HG03097 (cell line): ENCODE measurements at regions not wholly inside any gene's neighbourhood (a gene's known extent, or its start where the extent isn't known, plus 50 kb on each side); places are given as distances from the start of the nearest gene placed in this dataset.

ENCODE experiments used
- ATAC-seq: cut with Tn5 transposase; IDR thresholded peaks from one replicate; pipeline ENCODE4 v1.9.1; 2021; ENCODE audit not compliant: unreplicated experiment, low FRiP score

GRCh38 chr3:13266005-13266404 lies 154.1 kb downstream of the NUP210 start:
- ATAC-seq, result no peak

DNA sequence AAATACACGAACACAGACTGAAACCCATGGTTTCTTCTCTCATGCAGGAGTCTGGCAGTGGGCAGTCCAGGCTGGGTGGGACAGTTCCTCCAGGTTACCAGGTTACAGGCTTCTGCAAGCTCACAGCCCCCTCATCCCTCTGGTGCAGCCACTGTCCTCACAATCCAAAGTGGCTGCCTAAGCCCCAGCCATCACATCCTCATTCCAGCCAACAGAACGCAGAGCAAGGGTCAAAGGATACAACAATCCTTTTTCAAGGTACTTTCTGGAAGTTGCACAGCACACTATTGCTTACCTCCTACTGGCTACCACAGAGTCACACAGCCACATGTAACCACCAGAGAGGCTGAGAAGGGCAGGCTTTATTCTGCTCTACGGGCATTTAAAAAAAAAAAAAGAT lies 154.6 kb downstream of the NUP210 start:
- no peak for ATAC-seq

- ATAC-seq, result no peak
Measured at GRCh38 chr3:13265016-13265415, 155.1 kb downstream of the NUP210 start.

DNA sequence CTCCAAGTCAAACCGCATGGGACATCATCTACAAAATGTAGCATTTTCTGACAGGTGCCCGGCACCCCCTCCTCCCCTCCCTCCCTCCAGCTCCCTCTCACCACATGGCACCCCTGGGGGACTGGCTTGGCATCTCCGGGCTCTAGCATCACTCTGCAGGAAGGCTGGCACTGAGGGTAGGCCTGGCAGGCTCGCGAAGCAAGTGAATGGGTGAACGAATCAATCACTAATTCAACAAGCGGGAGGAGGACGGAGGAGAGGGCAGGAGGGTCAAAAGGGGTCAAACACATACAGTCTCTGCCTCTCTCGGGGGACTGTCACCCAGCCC lies 155.7 kb downstream of the NUP210 start:
- no peak for ATAC-seq

- ATAC-seq, result no peak
Measured at GRCh38 chr3:13263770-13264467, 156.2 kb downstream of the NUP210 start.

- ATAC-seq, result no peak
Measured at GRCh38 chr3:13262493-13263211, 157.5 kb downstream of the NUP210 start.

GRCh38 chr3:13261892-13262291 lies 158.2 kb downstream of the NUP210 start:
- ATAC-seq, result no peak

DNA sequence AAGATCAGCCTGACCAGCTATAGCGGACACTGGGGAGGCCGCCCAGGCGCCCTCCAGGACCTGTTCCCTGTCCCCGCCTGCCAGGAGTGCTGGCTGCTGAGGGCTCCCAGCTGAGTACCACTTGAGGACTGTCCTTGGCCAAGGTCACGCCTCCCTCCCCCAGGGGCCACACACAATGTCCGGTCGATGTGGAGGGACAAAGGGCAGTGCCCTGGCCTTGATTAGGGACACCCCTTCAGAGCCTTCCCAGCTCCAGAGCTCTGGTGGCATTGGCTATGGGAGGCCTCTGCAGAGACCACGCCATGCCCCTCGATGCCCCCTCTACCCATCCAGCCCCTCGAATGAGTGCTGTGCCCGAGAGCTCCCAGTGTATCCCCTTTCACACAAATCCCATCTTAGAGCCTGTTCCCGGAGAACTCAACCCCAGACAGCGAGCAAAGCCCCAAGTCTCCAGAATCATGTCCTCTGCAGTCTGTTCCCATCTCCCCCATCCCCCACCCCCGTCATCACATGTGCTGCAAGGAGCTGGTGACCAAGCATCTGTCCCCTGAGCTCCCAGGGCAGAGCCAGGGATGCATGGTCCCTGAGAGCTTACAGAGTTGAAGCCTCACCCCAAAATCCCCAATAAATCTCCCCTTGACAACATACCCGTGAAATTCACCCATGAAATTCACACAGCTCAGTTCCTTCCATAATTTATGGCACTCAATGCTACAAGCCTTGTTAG lies 158.9 kb downstream of the NUP210 start:
- ATAC-seq, result no peak

DNA sequence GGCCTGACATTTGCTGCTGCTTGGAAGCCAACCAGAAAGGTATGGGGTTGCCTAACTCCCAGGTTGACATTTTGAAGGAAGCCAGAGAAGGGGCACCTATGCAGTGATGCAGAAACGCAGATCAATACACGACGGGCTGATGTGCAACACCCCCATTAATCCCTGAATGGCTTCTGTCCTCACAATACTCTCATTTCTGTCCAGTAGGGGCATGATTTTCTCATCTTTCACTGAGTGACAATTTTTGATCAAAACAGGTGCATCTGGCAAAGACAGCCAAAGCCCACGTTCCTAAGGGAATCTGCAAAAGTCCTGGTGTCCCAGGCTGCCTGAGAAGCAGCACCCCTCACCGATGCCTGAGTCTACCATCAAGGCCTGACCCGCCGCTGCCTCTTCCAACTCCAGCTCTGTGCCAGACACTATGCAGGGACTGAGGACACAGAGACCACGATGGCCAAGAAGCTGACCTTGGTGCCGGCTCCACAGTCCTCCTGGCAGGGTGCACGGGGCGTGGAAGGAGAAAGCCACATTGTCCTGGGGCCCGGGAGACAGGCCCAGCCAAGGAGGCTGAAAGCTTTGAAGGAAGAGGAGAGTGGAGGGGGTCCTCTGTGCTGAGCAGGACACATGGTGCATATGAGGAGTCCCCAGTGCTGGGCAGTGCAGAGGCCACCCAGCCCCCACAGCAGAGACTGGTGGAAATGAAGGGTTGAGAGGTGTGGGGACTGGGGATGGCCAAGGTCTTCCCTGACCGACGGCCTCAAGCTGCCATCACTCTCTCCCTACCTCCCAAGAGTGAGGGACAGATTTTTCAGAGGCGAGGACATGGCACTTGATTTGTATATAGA lies 159.6 kb downstream of the NUP210 start:
- ATAC-seq, result no peak

- no peak for ATAC-seq
Measured at GRCh38 chr3:13259831-13260230, 160.3 kb downstream of the NUP210 start.

DNA sequence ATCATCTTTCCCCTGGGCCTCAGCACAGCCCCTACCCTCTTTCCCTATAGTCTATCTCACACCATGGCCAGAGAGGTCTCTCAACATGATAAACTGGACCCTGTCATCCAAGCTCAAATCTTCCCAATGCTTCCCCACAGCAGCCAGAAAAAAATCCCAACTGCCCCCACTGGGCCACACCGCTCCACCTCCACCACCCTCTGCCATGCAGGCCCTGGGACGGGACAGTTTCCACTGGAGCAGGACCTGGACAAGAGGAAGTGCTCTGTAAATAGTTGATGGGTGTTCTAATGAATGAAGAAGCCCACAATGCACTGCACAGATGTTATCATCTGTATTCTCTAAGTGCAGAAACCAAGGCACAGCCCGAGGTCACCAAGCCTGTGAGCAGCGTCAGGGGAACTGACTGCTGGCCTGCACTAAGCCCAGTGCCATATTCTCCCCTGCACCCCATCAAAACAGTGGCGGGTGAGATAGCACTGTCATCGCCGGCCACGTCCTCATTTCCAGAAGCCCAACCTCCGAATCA lies 161.1 kb downstream of the NUP210 start:
- no peak for ATAC-seq

GRCh38 chr3:13258280-13258679 lies 161.8 kb downstream of the NUP210 start:
- ATAC-seq, result no peak

- no peak for ATAC-seq
Measured at GRCh38 chr3:13257666-13258065, 162.5 kb downstream of the NUP210 start.

GRCh38 chr3:13256845-13257244 lies 163.3 kb downstream of the NUP210 start:
- no peak for ATAC-seq

DNA sequence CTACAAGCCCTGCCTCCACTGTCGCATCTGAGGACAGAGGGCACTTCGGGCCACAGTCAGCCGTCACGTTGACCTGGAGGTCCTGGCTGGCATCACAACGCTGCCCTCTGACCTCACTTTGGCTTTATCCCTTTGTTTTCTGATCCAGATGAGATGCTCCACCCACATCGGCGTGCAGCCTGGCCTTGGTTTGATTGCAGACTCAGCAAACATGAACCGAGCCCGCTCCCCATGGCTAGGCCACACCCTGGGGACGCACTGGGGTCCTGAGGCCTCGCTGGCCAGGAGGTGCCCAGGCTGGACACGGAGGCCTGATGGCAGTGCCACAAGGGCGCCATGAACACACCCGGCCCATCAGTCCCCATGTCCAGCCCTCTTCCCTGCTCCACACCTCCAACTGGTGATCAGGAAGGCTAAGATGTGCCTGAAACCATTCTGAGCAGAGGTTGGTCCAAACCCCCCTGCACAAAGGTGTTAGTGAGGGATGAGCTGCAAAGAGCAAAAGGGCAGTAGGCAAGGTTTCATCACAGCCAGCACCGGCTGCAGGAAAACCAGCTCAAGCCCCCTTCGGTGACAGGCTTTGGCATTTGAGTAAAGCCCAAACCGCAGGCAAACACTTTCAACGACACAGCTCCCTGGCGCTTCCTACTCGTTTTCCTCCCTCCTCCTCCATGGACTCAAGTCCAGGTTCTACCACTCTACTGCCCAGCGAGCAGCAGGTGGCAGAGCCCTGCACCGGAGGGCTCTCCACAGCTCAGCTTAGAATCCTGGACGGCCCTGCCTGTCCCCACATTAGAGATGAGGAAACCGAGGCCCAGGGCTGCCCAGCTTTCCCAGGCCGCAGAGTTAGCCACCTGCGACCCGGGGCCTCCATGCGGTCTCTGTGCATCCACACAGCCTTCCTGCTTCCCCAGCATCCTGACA lies 165.8 kb downstream of the NUP210 start:
- no peak for ATAC-seq

DNA sequence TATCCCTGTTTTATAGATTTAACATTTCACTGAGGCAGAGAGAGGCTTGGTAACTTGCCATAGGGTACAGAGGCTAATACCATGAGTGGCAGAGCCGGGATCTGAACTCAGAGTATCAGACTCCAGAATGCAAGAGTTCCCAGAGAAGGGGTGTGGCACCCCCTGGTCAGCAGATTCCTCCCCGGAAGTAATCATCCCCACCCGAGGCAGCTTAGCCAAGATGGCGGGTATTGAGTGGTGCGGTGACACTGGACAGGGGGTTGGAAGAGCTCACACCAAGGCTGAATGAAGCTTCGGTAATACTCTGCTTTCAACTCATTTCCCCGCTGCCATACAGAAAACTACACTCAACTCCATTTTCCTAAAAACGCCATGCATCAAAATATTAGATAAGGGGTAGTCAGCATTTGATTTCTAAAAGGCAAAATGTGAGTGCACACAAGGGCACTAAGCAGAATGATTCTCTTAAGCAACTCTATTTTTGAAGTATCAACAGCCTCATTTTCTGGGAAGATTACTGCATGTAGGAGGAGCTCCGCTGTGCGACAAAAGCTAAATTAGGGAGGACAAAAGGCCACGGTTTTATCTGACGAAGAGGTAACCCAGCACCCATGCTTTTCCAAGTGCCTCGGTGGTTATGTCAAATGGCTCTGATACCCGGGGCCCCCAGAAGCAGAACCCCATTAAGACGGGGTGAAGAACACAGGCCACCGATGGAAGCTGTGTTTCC lies 166.7 kb downstream of the NUP210 start:
- ATAC-seq, result no peak

DNA sequence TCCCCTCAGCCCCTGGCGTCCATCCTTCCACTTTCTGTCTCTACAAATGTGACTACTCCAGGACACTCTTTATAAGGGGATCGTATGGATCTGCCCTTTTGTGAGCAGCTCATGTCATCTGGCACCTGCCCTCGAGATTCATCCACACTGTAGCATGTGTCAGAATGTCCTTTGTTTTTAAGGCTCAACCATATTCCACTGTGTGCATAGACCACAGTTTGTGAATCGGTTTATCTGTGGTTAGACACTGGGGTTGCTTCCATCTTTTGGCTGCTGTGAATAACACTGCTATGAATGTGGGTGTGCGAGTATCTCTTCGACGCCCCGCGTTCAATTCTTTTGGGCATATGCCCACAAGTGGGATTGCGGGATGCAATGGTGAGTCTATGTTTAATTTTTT lies 167.9 kb downstream of the NUP210 start:
- no peak for ATAC-seq

DNA sequence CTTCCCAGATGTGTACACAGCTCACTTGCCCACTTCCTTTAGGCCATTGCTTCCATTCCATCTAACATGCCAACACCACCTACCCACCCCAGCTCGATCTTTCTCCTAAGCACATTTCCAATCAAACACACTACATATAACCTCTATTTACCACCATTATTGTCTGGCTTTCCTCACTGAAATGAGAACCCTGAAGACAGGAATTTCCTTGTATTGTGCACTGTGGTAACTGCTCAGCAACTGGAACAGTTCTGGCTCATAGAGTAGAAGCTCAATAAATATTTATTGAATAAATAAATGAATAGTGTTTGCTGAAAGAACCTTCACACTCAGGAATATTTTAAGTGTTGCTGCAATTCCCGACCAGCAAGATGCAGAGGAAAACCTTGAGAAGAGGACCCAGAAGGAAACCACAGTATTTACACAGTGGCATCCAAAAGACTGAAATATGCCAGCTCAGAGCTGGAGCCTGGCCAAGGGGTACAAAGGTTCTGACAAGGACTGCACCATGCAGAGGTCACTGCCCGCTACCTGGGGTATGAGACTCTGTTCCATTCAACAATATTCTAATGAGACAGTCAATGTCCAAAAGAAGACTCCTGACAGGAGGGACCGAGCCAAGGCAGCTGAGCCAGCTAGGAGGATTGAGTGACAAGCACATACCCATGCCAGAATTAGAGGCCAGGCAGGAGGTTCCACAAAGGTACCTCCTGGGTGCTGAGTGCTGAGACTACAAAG lies 168.8 kb downstream of the NUP210 start:
- ATAC-seq, result no peak
